Endometrium (tissue), 2 donors: ENCODE measurements at regions not wholly inside any gene's neighbourhood (a gene's known extent, or its start where the extent isn't known, plus 50 kb on each side); places are given as distances from the start of the nearest gene placed in this dataset.

ENCODE experiments used
- FAIRE-seq: peaks from 2 replicates; lab custom pipeline; 2012; peaks lifted over from hg19 to GRCh38; lab: Jason Lieb, UNC
- donor health status: control.
- donor health status: control.

- FAIRE-seq, result no peak
These were observed 71.1 kb downstream of the TMEM114 start for GRCh38 chr16:8519179-8519578.

GRCh38 chr16:8517280-8517679 lies 73.0 kb downstream of the TMEM114 start:
- FAIRE-seq, result no peak

- no peak for FAIRE-seq
These were observed 73.8 kb downstream of the TMEM114 start for GRCh38 chr16:8516471-8516870.

GRCh38 chr16:8512941-8513624 lies 77.2 kb downstream of the TMEM114 start:
- no peak for FAIRE-seq

DNA sequence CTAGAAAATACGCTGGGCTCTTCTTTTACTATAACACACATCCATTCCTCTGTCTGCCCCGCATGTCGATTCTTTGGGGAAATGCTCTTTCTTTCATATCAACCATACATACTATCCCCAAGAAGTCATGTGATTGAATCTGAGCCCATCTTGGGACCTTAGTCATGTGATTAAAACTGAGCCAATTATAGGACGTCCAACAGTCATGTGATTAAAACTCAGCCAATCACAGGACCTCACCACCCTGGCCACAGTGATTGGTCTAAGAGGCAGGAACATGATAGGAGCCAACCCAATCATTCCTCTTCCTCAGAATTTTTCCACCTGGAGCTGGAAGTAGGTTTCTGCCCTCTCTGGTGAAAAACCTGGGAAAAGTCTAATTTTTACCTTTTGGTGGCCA lies 78.8 kb downstream of the TMEM114 start:
- FAIRE-seq, result no peak

GRCh38 chr16:8510160-8510559 lies 80.2 kb downstream of the TMEM114 start:
- FAIRE-seq, result no peak

GRCh38 chr16:8505327-8505991 lies 84.9 kb downstream of the TMEM114 start:
- no peak for FAIRE-seq

DNA sequence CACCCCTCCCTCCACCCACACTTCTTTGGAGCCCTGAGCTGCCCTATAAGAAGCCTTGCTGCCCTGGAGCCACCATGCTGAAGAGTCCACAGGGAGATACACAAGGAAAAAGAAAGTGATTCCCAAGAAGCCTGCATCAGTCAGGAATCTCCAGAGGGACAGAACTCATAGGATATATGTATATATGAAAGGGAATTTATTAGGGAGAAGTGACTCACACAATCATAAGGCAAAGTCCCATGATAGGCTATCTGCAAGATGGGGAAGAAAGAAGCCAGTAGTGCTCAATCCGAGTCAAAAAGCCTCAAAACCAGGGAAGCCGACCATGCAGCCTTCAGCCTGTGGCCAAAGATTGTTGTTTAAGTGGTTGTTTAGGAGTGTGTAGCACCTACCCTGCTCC lies 87.9 kb downstream of the TMEM114 start:
- FAIRE-seq, result no peak

- no peak for FAIRE-seq
These were observed 90.0 kb downstream of the TMEM114 start for GRCh38 chr16:8500351-8500750.

DNA sequence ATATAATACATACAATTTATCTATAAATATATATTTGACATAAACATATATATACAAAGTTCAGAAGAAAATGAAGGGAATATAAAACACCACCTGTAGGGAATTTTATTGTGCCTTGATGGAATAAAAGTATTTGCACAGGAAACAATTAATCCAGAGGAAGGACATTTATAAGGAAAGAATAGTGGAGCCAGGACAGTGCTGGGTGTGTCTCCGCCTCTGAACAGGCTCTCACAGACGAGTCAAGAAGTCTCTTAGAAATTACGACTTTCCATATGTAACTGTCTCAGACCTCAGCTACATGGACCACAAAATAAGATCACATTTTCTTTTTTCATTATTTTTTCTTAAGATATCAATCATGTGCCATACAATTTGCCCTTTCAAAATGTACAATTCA lies 93.9 kb downstream of the TMEM114 start:
- no peak for FAIRE-seq

DNA sequence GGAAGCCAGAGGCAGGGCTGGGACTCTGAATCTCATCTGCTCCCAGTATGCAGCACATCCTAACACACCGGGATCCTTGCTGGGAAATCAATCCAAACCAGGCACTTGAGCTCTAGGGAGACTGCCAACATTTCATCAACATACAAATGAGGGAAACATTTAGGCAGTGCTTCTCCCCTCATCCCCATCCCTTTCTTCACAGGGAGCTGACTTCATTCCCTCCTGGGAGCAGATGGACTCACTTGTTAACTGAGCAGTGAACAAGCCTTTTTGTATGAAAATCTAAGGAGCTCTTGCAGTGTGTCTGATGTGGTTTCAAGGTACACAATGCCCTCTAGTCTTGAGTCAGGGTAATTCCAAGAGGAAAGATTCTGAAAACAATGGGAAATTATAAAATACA lies 96.3 kb downstream of the TMEM114 start:
- FAIRE-seq, result no peak

DNA sequence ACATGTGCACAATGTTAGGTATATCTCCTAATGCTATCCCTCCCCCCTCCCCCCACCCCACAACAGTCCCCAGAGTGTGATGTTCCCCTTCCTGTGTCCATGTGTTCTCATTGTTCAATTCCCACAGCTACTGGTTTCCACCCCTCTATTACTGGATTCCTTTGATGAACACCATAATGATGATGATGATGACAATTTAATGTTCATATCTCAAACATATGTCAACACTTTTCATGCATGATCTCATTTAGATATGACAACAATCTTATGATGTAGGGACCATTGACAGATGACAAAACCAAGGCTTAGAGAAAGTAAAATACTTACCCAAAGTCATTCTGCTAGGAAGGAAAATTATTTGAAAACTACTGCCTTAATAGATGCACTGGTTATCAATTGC lies 97.6 kb downstream of the TMEM114 start:
- FAIRE-seq, result no peak

- no peak for FAIRE-seq
These were observed 100.7 kb downstream of the TMEM114 start for GRCh38 chr16:8489580-8489979.

- no peak for FAIRE-seq
These were observed 103.3 kb downstream of the TMEM114 start for GRCh38 chr16:8486985-8487384.

DNA sequence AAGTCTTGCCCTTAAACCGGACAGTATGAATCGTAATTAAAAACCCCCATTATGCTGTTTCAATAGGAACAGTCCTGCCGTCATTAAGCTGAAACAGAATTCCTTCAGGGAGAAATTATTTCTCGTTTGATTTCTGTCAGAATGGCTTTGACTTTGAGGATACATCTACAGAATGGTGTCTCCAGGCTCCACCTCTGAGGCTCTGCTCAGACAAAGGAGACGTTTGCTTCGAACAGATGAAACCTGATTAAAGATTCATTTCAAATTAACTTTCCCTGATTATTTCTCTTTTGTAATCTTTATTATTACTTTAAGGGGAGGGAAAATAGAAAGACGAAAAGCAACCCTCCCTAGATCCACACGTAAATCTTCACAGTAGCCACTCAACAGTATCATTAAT lies 106.9 kb downstream of the TMEM114 start:
- FAIRE-seq, result no peak

DNA sequence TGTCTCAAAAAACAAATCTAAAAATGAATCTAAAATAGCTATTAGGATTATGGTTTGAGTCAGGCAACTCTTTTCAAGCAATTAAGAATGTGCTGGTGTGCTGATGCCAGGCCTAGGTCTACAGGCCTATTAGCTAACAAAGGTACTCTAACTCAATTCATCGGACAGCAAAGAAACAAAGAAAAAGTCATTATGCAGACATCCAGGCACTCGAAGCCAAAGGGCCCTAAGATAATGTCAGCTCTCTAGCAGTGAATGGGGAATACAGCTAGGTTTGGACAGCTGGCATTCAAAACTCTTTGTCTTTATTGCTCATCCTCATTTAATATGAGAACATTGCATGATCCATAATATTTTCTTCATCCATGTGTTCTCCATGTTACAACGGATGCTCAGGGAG lies 108.5 kb downstream of the TMEM114 start:
- FAIRE-seq, result no peak

- no peak for FAIRE-seq
These were observed 113.5 kb downstream of the TMEM114 start for GRCh38 chr16:8476824-8477223.

- FAIRE-seq, result no peak
These were observed 115.7 kb downstream of the TMEM114 start for GRCh38 chr16:8474587-8474986.

DNA sequence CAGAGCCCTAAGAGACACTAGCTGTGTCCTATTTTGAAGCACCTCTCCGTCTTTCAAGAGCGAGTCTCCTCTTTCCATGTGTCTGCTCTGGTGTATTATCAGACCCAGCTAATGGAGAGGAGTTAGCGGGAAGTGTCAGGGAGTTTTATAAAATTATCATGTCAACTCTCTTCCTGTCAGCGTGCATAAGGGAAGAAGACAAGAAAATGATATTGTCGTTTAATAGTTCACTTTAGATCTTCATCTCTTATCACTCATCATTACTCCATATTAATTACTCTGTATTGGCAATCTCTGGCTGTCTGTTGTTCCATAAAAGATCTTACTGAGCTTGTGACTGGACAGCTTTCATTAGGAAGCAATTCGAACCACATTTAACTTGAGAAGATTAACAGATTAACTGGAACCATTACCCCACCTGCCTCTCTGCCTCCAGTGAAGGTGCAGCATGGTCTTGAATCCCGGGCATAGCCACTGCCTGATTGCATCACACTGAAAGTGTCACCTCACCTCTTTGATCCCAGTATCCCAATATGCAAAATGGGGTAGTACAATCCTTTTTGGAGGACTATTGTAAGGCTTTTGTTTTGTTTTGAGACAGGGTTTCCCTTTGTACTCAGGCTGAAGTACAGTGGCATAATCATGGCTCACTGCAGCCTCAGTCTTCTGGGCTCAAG lies 121.1 kb downstream of the TMEM114 start:
- no peak for FAIRE-seq

- FAIRE-seq, result no peak
These were observed 125.3 kb downstream of the TMEM114 start for GRCh38 chr16:8464979-8465378.

GRCh38 chr16:8459085-8459733 lies 131.1 kb downstream of the TMEM114 start:
- FAIRE-seq, result no peak

- no peak for FAIRE-seq
These were observed 131.7 kb downstream of the TMEM114 start for GRCh38 chr16:8458481-8459046.

DNA sequence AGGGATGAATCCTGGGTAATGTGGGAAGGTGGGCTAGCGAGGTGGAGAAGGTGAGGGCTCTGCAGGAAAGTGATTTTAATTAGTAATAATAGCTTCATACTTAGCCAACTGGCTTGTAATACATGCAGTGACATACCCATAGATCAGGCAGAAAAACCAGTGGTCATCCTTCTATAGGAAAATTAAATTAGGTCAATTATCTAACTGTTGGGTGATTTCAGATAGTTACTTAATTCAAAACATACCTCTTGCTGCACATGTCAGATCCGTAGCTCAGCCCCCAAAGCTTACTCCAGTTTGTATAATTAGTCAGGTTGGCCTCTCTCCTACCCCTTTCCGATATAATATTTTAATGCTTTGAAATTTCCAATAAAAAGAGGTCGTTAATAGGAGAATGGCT lies 137.0 kb downstream of the TMEM114 start:
- no peak for FAIRE-seq
